Stimulated activated naive CD8-positive, alpha-beta T cell treated with anti-CD3 and anti-CD28 coated beads, Interleukin-15, amount 100 ng/mL, for 72 hours (primary cell): ENCODE measurements at regions not wholly inside any gene's neighbourhood (a gene's known extent, or its start where the extent isn't known, plus 50 kb on each side); places are given as distances from the start of the nearest gene placed in this dataset.

Experiments used
- ATAC-seq: fragments of 150-1000 bp; cut with Tn5 transposase; 2 replicates; pipeline ENCODE4 v1.10.0; 2021; ENCODE audit warnings: mild to moderate bottlenecking, moderate library complexity
- DNase-seq, 2 donors: peaks; one replicate each; pipeline ENCODE4 v3.0.0; 2021 to 2022
- H3K27ac Mint-ChIP-seq, 2 donors: one replicate each; pipeline ENCODE4 v1.8.0; 2022; ENCODE audit warnings: mild to moderate bottlenecking in 2 of 2, mixed read lengths in 2 of 2, moderate library complexity in 2 of 2
- H3K27me3 Mint-ChIP-seq: one replicate; pipeline ENCODE4 v1.8.0; 2022; ENCODE audit warnings: mixed read lengths
- H3K4me1 Mint-ChIP-seq: one replicate; pipeline ENCODE4 v1.8.0; 2022; ENCODE audit warnings: mild to moderate bottlenecking, mixed read lengths
- H3K4me3 Mint-ChIP-seq, 2 donors: one replicate each; pipeline ENCODE4 v1.8.0; 2022; ENCODE audit warnings: mild to moderate bottlenecking in 2 of 2, mixed read lengths in 2 of 2, moderate library complexity in 1 of 2
- H3K9me3 Mint-ChIP-seq, 2 donors: one replicate each; pipeline ENCODE4 v1.8.0; 2022; ENCODE audit warnings: mixed read lengths in 2 of 2

GRCh38 chr18:3388323-3388722 lies 61.6 kb upstream of the TGIF1 start:
- H3K27ac Mint-ChIP-seq = no peak overlapping the region

GRCh38 chr18:3388980-3389379 lies 61.0 kb upstream of the TGIF1 start:
- no peaks in the 10 kb centered on the region for H3K4me1 Mint-ChIP-seq
- no peaks in the 10 kb centered on the region for H3K27me3 Mint-ChIP-seq
- no peak for DNase-seq
- peaks cover 17 to 28% of the 10 kb centered on the region in 2 donors for H3K9me3 Mint-ChIP-seq
- no peak overlapping the region for H3K4me3 Mint-ChIP-seq
- ATAC-seq = no peak
- no peak overlapping the region for H3K27ac Mint-ChIP-seq

More at GRCh38 chr18:3388323-3388722, 61.6 kb upstream of the TGIF1 start:
- ATAC-seq (no peak), DNase-seq (no peak)
- Mint-ChIP-seq H3K27me3 (no peaks in the 10 kb centered on the region), H3K4me3 (no peak overlapping the region), H3K4me1 (no peaks in the 10 kb centered on the region), H3K9me3 (peaks cover 17 to 23% of the 10 kb centered on the region in 2 donors)

GRCh38 chr18:3389977-3390376 lies 60.0 kb upstream of the TGIF1 start:
- Mint-ChIP-seq H3K4me1 (no peaks in the 10 kb centered on the region), H3K27me3 (no peaks in the 10 kb centered on the region), H3K4me3 (no peak overlapping the region), H3K9me3 (peaks cover 23 to 38% of the 10 kb centered on the region in 2 donors), H3K27ac (no peak overlapping the region)
- DNase-seq (no peak), ATAC-seq (no peak)

- peaks cover 23 to 42% of the 10 kb centered on the region in 2 donors for H3K9me3 Mint-ChIP-seq
- H3K27ac Mint-ChIP-seq = no peak overlapping the region
- no peaks in the 10 kb centered on the region for H3K4me1 Mint-ChIP-seq
These were observed 58.1 kb upstream of the TGIF1 start for GRCh38 chr18:3391704-3392466.

GRCh38 chr18:3392467-3392855 lies 57.5 kb upstream of the TGIF1 start:
- DNase-seq = no peak
- H3K4me1 Mint-ChIP-seq = no peaks in the 10 kb centered on the region
- H3K4me3 Mint-ChIP-seq = no peak overlapping the region
- H3K27me3 Mint-ChIP-seq = no peaks in the 10 kb centered on the region
- H3K27ac Mint-ChIP-seq = no peak overlapping the region
- ATAC-seq = no peak
- H3K9me3 Mint-ChIP-seq = peaks cover 23 to 42% of the 10 kb centered on the region in 2 donors

More at GRCh38 chr18:3391704-3392466, 58.1 kb upstream of the TGIF1 start:
- ATAC-seq (no peak), DNase-seq (no peak)
- Mint-ChIP-seq H3K27me3 (no peaks in the 10 kb centered on the region), H3K4me3 (no peak overlapping the region)

GRCh38 chr18:3394648-3395047 lies 55.3 kb upstream of the TGIF1 start:
- no peak overlapping the region for H3K27ac Mint-ChIP-seq
- H3K9me3 Mint-ChIP-seq = peaks cover 22 to 39% of the 10 kb centered on the region in 2 donors
- no peaks in the 10 kb centered on the region for H3K4me1 Mint-ChIP-seq
- ATAC-seq (no peak), DNase-seq (no peak)
- no peak overlapping the region for H3K4me3 Mint-ChIP-seq
- no peaks in the 10 kb centered on the region for H3K27me3 Mint-ChIP-seq

- no peaks in the 10 kb centered on the region for H3K27me3 Mint-ChIP-seq
- no peak for DNase-seq
- no peak overlapping the region for H3K4me3 Mint-ChIP-seq
- no peak for ATAC-seq
- no peaks in the 10 kb centered on the region for H3K4me1 Mint-ChIP-seq
- H3K27ac Mint-ChIP-seq = no peak overlapping the region
- peaks cover 14 to 33% of the 10 kb centered on the region in 2 donors for H3K9me3 Mint-ChIP-seq
These were observed 54.5 kb upstream of the TGIF1 start for GRCh38 chr18:3395466-3395865.

- no peak for ATAC-seq
- Mint-ChIP-seq H3K27ac (no peak overlapping the region), H3K4me1 (peaks cover 5% of the 10 kb centered on the region), H3K27me3 (no peaks in the 10 kb centered on the region), H3K9me3 (peaks cover 6 to 31% of the 10 kb centered on the region in 2 donors), H3K4me3 (no peak overlapping the region)
- no peak for DNase-seq
These were observed 52.8 kb upstream of the TGIF1 start for GRCh38 chr18:3397031-3397750.

- Mint-ChIP-seq H3K4me3 (no peak overlapping the region), H3K4me1 (peaks cover 6% of the 10 kb centered on the region), H3K27me3 (no peaks in the 10 kb centered on the region), H3K9me3 (peaks cover 6 to 30% of the 10 kb centered on the region in 2 donors), H3K27ac (no peak overlapping the region)
- ATAC-seq = no peak
- no peak for DNase-seq
These were observed 52.2 kb upstream of the TGIF1 start for GRCh38 chr18:3397786-3398185.
